ENCODE measurements at regions not wholly inside any gene's neighbourhood (a gene's known extent, or its start where the extent isn't known, plus 50 kb on each side); places are given as distances from the start of the nearest gene placed in this dataset.

- no peak for TF ChIP-seq YY1 (IDR thresholded peaks at IDR 0.05; ENCODE audit: insufficient read depth, insufficient read length)
- TF ChIP-seq ZNF274 (IDR thresholded peaks at IDR 0.05; ENCODE audit: low read depth, low read length), result no peak
- no peak for TF ChIP-seq SUZ12 (IDR thresholded peaks at IDR 0.05; ENCODE audit: extremely low read depth, insufficient read depth, insufficient read length)
Measured at GRCh38 chr1:60343736-60344135, 270.2 kb upstream of the C1orf87 start.
